Liver (tissue), 8 donors: ENCODE measurements at regions not wholly inside any gene's neighbourhood (a gene's known extent, or its start where the extent isn't known, plus 50 kb on each side); places are given as distances from the start of the nearest gene placed in this dataset.

Experiments used
- DNase-seq: peaks from one replicate; pipeline ENCODE4 v3.0.0-alpha.2; 2017; ENCODE audit warnings: low spot score
- H3K27ac ChIP-seq, 2 donors: one replicate each; pipeline ENCODE4 v1.7.0; 2013; ENCODE audit warnings: inconsistent platforms in 2 of 2, low read length in 2 of 2, control low read depth in 1 of 2, low read depth in 1 of 2, mild to moderate bottlenecking in 1 of 2
- H3K27me3 ChIP-seq, 4 donors: one replicate each; pipeline versions ENCODE4 v1.6.1 to v1.7.0; 2013; ENCODE audit warnings: low read length in 3 of 4, inconsistent platforms in 1 of 4, mild to moderate bottlenecking in 1 of 4, moderate library complexity in 1 of 4; ENCODE audit not compliant: control insufficient read depth in 4 of 4, insufficient read depth in 4 of 4
- H3K36me3 ChIP-seq, 4 donors: one replicate each; pipeline versions ENCODE4 v1.6.1 to v1.7.0; 2013; ENCODE audit warnings: low read length in 3 of 4, mild to moderate bottlenecking in 3 of 4, low read depth in 1 of 4, moderate library complexity in 1 of 4; ENCODE audit not compliant: control insufficient read depth in 4 of 4, insufficient read depth in 3 of 4
- H3K4me1 ChIP-seq, 4 donors: one replicate each; pipeline versions ENCODE4 v1.6.1 to v1.7.0; 2013; ENCODE audit warnings: low read length in 3 of 4, mild to moderate bottlenecking in 3 of 4, moderate library complexity in 1 of 4; ENCODE audit not compliant: control insufficient read depth in 4 of 4, insufficient read depth in 4 of 4
- H3K4me3 ChIP-seq, 3 donors: one replicate each; pipeline versions ENCODE4 v1.6.1 to v1.7.0; 2013; ENCODE audit warnings: low read length in 3 of 3, control low read depth in 1 of 3, low read depth in 1 of 3, mild to moderate bottlenecking in 1 of 3
- H3K9ac ChIP-seq, 2 donors: one replicate each; pipeline ENCODE4 v1.7.0; 2013; ENCODE audit warnings: low read length in 2 of 2, mild to moderate bottlenecking in 2 of 2, moderate library complexity in 2 of 2, control low read depth in 1 of 2, low read depth in 1 of 2
- H3K9me3 ChIP-seq, 4 donors: one replicate each; pipeline versions ENCODE4 v1.6.1 to v1.7.0; 2013; ENCODE audit warnings: low read length in 3 of 4; ENCODE audit not compliant: control insufficient read depth in 4 of 4
- ATF3 ChIP-seq: IDR thresholded peaks from 2 replicates; pipeline ENCODE4 v1.6.1; 2016; ENCODE audit warnings: antibody characterized with exemption
- CTCF ChIP-seq: fragments of 150-350 bp; IDR thresholded peaks from 2 replicates; pipeline ENCODE4 v1.5.1; 2017; ENCODE audit warnings: improper control_type of control experiment, low read depth, low read length; ENCODE audit not compliant: missing input control
- EGR1 ChIP-seq, 2 donors: IDR thresholded peaks; 2 replicates each; pipeline ENCODE4 v1.6.1; 2016 to 2018; ENCODE audit warnings: antibody characterized with exemption in 2 of 2, low read depth in 2 of 2
- FOXA1 ChIP-seq: IDR thresholded peaks from 2 replicates; pipeline ENCODE4 v1.6.1; 2016; ENCODE audit warnings: antibody characterized with exemption
- FOXA2 ChIP-seq: IDR thresholded peaks from 2 replicates; pipeline ENCODE4 v1.6.1; 2016; ENCODE audit warnings: antibody characterized with exemption
- GABPA ChIP-seq, 2 donors: IDR thresholded peaks in 1 of 2; conservative IDR thresholded peaks in 1 of 2; 2 replicates each; pipeline ENCODE4 v1.6.1; 2016; ENCODE audit warnings: antibody characterized with exemption in 2 of 2, mild to moderate bottlenecking in 1 of 2, moderate library complexity in 1 of 2
- HNF4A ChIP-seq, 2 donors: conservative IDR thresholded peaks; 2 replicates each; pipeline ENCODE4 v1.6.1; 2016; ENCODE audit warnings: antibody characterized with exemption in 2 of 2, mild to moderate bottlenecking in 2 of 2
- HNF4G ChIP-seq: IDR thresholded peaks from 2 replicates; pipeline ENCODE4 v1.6.1; 2016; ENCODE audit warnings: antibody characterized with exemption
- JUND ChIP-seq, 2 donors: IDR thresholded peaks; 2 replicates each; pipeline ENCODE4 v1.6.1; 2016; ENCODE audit warnings: antibody characterized with exemption in 2 of 2
- NR2F2 ChIP-seq: IDR thresholded peaks from 2 replicates; pipeline ENCODE4 v1.6.1; 2016; ENCODE audit warnings: antibody characterized with exemption
- RAD21 ChIP-seq, 2 donors: IDR thresholded peaks; 2 replicates each; pipeline ENCODE4 v1.6.1; 2016; ENCODE audit warnings: antibody characterized with exemption in 2 of 2, mild to moderate bottlenecking in 2 of 2
- REST ChIP-seq: IDR thresholded peaks from 2 replicates; pipeline ENCODE4 v1.6.1; 2016; ENCODE audit warnings: antibody characterized with exemption, mild to moderate bottlenecking
- RXRA ChIP-seq, 2 donors: IDR thresholded peaks; 2 replicates each; pipeline ENCODE4 v1.6.1; 2017 to 2018; ENCODE audit warnings: antibody characterized with exemption in 2 of 2, mild to moderate bottlenecking in 1 of 2
- SP1 ChIP-seq: IDR thresholded peaks from 2 replicates; pipeline ENCODE4 v1.6.1; 2018; ENCODE audit warnings: antibody characterized with exemption, mild to moderate bottlenecking
- TAF1 ChIP-seq: conservative IDR thresholded peaks from 2 replicates; pipeline ENCODE4 v1.6.1; 2016; ENCODE audit warnings: antibody characterized with exemption, mild to moderate bottlenecking
- YY1 ChIP-seq: IDR thresholded peaks from 2 replicates; pipeline ENCODE4 v1.6.1; 2016; ENCODE audit warnings: antibody characterized with exemption, mild to moderate bottlenecking
- ZBTB33 ChIP-seq: IDR thresholded peaks from 2 replicates; pipeline ENCODE4 v1.6.1; 2016; ENCODE audit warnings: antibody characterized with exemption
- WGBS: extraction: QIAGEN DNeasy Blood & Tissue Kit; methylation state at CpG from one replicate; pipeline ENCODE4 v1.1.7; 2013; 5-methylcytosine and 5-hydroxymethylcytosine counted together
- donor health status: healthy.
- donor health status: healthy.
- donor health status: healthy.
- donor health status: healthy.
- donor health status: healthy.

- 87% methylated on average over 4 of the region's 4 CpGs for WGBS
These were observed 622.5 kb downstream of the PTPRC start for GRCh38 chr1:199261328-199261727.

More at GRCh38 chr1:199261328-199261727, 622.5 kb downstream of the PTPRC start:
- TF ChIP-seq NR2F2, result no peak
- TF ChIP-seq JUND (IDR thresholded peaks at IDR 0.05), result no peak
- no peak for TF ChIP-seq EGR1 (IDR thresholded peaks at IDR 0.05; ENCODE audit: low read depth in 2 of 2)
- no peak for TF ChIP-seq HNF4G
- TF ChIP-seq CTCF, result no peak
- no peak for TF ChIP-seq RAD21 (IDR thresholded peaks at IDR 0.05)
- TF ChIP-seq SP1, result no peak
- no peak for TF ChIP-seq REST
- TF ChIP-seq ATF3, result no peak
- no peak for TF ChIP-seq HNF4A (conservative IDR thresholded peaks at IDR 0.05)
- TF ChIP-seq FOXA2, result no peak
- TF ChIP-seq RXRA (IDR thresholded peaks at IDR 0.05), result no peak
- TF ChIP-seq FOXA1, result no peak
- no peak for TF ChIP-seq ZBTB33
- no peak for TF ChIP-seq YY1
- no peak for TF ChIP-seq GABPA (IDR thresholded peaks at IDR 0.05 in 1 of 2, conservative IDR thresholded peaks at IDR 0.05 in 1 of 2)
- TF ChIP-seq TAF1, result no peak
- H3K4me3 ChIP-seq, result no peak overlapping the region
- no peak overlapping the region for H3K9ac ChIP-seq
- H3K36me3 ChIP-seq, result no peaks in the 10 kb centered on the region
- DNase-seq, result no peak
- no peaks in the 10 kb centered on the region for H3K9me3 ChIP-seq
- no peaks in the 10 kb centered on the region for H3K4me1 ChIP-seq
- H3K27me3 ChIP-seq, result no peaks in the 10 kb centered on the region
- H3K27ac ChIP-seq, result no peak overlapping the region
